Brain pericyte (primary cell): ENCODE measurements at regions not wholly inside any gene's neighbourhood (a gene's known extent, or its start where the extent isn't known, plus 50 kb on each side); places are given as distances from the start of the nearest gene placed in this dataset.

Experiments
- DNase-seq: peaks from one replicate; pipeline ENCODE4 v3.0.0-alpha.2; 2012; ENCODE audit warnings: low read depth, low spot score

DNA sequence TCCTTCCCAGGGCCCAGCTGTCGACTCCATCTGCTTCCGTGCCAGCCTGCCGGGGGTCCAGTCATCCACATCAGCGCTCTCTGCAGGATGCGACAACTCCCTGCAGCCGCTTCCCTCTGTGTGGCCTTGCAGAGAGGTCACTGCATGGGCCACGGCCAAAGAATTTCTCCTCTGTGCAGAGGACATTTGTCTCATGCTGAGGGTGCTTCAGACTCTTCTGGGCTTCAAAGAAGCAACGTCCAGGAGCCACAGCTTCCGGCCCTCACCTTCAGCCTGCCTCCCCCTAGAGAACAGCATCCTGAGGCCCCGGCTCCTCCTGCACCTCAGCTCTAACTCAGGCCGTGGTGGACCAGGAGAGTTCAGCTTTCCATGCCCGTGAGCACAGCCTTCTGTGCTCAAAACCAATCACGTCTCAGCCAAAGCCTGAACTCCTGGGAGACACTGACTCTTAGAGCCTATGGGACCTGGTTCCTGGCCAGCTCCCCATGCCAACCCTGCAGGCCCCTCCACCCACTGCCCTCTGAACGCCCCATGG is 258.9 kb downstream of the BRD1 start:
- DNase-seq = no peak

DNA sequence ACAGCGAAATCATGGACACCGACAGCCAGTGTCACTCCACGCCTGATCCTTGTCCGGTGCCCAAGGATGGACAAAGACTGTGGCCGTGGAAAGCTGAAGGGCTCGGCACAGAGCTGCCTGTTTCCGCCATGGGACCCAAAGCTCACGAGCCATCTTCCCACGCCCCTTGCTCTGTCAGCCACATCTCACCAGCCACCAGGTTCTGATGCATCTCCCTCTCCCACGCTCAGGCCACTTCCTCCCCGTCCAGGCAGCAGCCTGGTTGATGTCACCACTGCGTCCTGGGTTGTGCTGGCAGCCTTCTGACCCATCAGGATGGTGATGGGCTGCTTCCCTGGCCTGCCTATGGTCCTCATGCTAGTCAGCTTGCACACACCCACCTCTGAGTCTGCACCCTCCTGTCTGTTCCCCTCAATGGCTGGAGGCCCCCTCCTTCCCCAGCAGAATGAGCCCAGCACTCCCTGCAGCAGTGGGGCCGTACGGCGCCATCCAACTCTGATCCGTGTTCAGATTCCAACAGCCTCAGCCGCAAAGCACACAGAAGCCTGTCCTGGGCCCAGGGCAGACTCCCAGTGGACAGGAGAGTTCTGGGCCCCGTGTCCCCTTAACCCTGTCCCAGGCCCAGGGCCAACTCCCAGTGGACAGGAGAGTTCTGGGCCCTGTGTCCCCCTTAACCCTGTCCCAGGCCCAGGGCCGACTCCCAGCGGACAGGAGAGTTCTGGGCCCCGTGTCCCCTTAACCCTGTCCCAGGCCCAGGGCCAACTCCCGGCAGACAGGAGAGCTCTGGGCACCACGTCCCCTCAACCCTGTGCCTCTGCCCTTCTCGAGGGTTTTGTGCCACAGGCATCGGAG is 259.5 kb downstream of the BRD1 start:
- no peak for DNase-seq

DNA sequence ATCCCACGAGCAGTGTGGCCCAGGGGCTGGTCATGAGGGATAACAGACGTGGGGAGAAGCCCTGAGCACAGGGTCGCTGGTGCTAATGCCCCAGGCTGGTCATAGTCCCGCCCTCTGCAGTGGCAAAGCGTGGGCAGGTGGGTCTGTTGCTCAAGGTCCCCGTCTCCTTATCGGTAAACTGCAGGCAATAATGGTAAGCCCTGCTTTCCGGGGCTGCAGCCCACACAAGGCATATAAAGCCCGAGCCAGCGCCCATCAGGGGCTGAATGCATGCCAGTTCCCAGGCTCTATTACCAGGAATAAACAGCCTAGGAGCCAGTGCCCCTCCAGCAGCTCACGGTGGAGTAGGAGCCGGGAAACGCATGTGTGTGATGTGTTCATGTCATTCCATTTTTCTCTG is 261.0 kb downstream of the BRD1 start:
- DNase-seq = no peak

DNA sequence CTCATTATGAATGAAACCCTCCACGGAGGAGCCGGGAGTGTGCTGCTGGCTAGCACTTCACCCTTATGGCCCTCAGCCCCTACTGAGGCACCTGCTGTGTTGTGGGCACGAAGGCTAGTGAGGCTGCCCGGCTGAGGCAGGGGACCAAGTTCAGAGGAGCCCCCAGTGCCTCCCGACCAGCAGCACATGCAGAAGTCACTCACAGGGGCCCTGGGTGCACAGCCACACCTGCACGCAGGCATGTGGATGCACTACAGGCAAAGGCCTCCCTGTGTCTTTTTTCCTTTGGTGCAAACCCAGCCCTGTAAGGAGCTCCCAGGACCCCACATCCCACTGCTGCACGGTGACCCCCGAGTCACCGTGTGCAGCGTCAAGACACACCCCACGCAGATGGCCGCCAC is 261.5 kb downstream of the BRD1 start:
- DNase-seq = no peak

DNA sequence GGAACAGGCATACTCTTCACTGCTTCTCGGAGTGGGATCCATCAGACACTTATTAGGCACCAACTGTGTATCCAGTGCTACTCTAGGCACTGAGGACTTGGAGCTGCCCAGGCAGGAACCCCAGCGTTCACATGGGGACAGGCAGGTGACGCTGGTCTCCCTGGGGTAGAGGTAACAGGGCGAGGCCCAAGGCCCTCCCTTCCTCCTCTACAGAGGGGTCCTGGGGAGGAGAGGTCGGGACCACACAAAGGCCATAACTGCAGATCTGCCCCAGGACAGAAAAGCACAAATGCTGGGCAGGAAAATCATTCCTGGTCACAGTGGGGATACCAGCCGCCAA is 262.2 kb downstream of the BRD1 start:
- DNase-seq = no peak

DNA sequence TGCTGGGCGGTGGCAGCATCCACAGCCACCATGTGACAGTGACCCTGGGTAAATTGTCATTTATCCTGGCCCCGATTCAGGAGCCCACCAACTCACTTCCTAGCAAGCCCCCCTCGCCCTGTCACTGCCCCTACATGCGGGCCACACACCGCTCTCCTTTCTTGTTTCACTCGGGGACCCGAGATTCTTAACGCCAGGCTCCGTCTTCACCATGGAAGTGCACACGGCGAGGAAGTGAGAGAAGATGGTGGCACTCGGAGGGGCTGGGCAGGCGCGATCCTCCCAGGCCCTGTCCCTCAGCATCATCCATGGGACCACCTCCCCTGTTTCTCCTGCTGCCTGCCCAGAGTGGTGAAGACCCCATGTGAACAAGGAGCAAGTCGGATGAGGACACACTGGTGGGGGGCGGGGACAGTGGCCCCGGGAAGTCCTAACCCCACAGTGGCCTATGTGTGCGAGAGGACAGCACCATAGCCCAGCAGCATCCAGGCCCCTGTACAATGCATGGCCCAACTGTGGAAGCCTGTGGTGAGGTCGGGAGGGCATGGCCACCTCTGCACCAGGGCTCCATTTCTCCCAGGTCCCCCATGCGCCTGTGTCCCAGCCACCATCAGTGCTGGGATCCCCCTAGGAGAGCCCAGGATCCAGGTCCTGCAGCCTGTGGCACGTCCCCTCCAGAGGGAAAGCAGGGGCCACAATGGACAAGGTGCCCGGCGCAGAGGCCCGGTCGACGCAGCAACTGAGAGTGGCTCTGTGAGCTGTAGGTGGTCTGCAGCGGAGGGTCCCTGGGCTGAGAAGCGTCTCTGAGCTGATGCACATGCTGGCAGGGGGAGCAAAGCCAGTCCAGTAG is 262.8 kb downstream of the BRD1 start:
- no peak for DNase-seq

DNA sequence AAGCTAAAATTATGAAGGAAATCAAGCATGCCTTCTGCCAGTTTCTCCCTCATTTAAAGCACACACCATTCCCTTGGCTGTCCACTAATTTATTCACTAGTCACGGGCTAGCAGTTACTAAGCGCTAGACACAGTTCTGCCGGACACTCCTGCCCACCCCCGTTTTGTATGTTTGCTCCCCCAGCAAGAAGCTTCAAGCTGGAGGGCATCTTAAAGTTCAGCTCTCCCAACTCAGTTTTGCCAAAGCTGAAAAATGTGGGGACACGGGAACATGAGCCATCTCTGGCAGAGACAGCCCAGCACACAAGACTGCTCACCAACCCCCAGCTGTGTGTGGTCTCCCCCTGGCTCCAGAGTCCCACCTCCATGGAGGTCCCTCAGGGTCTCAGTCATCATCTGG is 263.6 kb downstream of the BRD1 start:
- DNase-seq = no peak

DNA sequence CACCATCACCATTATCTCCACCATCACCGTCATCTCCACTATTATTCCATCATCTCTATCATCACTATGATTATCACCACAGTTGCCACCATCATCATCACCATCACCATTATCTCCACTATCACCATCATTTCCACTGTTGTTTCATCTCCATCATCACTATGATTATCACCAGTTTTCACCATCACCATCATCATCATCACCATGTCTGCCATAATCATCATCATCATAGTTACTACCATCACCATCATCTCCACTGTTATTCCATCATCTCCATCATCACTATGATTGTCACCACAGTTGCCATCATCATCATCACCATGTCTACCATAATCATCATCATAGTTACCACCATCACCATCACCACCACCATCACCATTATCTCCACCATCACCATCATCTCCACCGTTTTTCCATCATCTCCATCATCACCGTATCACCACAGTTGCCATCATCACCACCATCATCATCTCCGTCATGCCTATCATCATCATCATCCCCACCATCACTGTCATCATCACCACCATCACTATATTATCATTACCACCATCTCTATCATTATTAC is 264.9 kb downstream of the BRD1 start:
- no peak for DNase-seq

DNA sequence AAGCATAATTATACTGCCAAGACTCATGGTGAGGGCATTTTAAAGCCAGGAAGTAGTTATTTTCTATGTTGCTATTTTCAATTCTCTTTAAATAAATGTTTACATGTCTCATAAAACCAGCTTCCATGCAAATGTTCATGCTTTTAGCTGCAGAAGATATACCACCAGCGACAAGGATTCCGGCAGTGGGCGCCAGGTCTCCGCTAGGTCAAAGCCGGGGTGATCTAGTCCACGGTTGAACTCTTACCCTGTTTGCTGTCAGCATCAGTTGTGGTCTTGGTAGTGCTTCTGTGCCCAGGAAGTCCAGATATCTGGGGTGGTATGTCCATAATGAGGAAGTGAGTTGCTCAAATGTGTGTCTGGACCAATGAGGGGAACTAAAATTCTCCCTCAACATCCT is 265.7 kb downstream of the BRD1 start:
- DNase-seq = no peak

DNA sequence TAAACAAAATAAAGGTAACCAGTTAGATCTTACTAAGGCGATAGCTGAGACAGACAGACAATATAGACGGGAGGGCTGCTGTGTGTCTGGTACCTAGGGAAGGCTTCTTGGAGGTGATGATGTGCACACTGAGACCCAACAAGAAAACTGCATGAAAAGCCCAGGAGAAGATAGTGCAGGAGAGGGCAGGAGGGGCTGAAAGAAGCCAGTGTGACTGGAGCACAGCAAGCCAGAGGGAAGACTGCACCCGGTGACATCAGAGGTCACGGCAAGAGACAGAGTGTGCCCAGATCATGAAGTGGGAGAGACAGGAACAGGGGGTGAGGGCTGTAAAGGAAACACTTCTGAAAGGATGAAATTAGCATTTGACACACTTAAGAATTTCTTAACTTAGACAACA is 266.3 kb downstream of the BRD1 start:
- no peak for DNase-seq

DNA sequence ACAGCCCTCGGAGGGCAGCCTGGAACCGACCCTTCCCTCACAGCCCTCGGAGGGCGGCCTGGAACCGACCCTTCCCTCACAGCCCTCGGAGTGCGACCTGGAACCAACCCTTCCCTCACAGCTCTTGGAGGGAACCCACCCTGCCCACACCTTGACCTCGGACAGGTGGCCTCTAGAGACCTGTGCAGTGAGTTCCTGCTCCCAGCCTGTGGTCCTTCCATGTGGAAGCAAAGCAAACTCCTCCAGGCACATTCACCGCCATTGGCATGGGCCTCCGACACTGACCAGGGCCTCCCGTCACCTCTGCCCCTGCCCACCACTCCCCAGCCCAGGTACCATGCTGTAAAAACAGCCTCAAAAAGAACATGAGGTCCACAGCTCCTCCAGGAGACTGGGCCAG is 272.1 kb downstream of the BRD1 start:
- no peak for DNase-seq

DNA sequence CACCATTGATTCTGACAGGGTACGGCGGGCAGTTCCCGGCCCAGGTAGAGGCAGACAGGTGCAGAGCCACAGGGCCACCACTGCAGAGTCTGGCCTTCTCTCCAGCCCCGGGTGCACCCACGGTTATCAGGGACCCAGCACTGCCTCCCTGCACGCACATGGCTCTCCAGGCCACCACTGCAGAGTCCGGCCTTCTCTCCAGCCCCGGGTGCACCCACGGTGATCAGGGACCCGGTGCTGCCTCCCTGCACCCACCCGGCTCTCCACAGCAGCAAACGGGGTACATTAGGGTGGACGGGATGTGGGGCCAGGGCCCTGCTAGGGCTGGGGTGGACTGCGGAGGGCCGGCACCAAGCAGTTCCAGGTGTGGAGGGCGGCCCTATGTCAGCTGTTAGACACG is 272.9 kb downstream of the BRD1 start:
- DNase-seq = no peak

DNA sequence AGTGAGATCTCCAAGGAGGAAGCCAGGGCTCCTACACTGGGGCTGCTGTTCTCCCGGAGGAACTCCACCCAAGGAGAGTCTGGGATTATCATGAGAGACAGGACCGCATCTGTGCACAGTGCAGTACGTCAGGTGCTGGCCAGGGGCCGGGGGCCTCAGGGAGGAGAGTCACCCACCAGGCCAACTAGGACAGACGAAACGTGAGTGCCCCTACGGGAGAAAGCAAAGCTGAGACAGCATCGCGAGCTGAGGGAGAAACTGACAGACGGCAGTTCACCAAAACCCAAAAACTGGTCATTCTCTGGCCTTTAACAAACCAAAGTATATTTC is 273.4 kb downstream of the BRD1 start:
- no peak for DNase-seq

DNA sequence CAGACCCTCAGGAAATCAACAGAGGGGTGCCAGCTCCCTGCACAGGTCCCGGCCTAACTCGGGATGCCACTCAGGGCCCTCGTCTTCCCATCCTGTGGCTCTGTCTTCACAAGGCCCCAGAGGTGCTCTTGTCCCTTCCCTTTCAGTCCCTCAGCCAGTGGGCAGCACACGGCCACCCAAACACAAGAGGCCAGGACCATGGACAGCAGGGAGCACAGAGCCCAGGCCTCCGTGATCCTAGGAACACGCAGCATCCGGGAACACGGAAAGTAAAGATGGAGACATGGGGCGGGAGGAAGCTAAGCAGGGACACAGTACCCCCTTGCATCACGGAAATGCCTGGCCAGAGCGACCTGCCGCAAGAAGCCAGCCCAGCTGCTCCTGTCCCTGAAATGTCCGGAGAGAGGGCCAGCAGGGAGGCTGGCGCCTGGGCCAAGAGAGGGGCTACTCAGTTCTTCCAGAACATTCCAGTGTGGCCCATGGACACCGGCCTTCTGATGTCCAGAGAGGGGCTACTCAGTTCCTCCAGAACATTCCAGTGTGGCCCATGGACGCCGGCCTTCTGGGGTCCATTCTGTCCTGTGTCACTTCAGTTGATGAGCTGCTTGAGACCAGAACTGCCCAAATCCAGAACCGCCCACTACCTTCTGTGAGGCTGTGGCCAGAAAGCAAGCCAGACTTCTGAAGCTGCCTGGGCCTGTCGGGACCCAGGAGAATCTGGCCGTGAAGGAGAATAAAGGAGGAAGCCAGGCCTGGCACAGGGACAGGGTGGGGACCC is 274.0 kb downstream of the BRD1 start:
- DNase-seq = no peak

DNA sequence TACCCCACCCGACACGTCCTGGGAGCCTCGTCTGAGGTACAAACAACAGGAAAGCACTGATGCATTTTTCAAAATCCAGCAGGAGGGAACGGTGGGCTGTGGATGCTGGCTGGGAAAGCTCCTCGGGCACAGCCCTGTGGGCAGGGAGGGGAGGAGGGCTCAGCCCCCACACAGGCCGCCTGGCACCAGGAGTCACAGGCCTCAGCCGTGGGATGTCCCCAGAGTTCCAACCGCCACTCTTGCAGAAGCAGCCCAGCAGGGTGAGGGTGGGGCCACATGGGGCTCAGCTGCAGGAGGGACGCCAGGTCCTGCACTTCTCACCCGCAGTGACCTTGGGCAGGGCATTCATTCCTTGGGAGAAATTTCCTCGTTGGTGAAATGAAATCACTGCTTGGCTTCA is 274.6 kb downstream of the BRD1 start:
- DNase-seq = no peak

DNA sequence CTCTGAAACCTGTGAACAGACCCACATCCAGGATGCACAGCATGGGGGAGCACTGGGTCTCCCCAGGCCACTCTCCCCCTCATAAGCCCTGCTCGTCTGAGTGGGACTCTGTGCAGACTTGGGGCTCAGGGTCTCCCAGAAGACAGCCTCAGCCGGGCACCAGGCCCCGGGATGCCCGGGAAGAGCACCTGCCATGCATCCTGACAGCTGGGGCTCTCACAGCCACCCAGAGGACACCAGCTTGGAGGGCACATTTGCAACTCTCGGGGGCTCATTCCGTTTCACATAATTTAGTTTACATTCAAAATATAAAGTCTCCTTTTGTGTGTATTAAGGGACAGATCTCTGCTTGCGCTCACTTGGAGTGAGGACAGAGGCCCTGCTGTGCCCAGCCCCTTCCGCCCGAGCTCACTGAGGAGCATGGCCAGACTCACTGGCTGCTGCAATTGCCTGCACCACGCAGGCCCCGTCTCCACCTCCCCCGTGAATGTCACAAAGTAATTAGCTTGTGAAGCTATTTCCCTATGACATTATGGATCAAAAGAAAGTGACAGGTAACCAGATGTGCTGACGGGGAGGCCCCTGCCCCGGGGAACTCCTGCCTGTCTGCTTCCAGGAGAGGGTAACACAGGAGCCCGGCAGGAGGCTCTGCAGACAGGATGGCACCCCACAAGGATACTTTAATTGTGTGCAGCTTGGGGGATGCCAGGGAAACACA is 275.6 kb downstream of the BRD1 start:
- no peak for DNase-seq

DNA sequence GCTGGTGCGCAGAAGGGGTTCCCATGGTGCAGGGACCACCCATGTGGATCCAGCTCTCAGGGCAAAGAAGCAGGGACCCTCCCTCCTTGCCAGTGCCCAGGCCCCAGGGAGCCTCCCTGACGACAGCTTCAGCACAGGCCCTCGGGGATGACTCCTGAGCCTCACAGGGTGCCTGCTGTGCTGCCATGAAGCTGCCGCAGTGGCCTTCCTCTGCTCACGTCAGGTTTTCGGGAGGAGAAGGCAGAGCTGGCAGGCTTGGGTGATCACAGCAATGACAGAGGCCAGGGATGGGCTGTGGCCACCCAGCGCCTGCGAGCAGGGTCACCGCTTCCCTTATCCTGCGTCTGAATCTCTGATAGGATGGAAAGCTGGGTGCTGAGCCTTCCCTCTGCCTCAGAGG is 276.2 kb downstream of the BRD1 start:
- DNase-seq = no peak

DNA sequence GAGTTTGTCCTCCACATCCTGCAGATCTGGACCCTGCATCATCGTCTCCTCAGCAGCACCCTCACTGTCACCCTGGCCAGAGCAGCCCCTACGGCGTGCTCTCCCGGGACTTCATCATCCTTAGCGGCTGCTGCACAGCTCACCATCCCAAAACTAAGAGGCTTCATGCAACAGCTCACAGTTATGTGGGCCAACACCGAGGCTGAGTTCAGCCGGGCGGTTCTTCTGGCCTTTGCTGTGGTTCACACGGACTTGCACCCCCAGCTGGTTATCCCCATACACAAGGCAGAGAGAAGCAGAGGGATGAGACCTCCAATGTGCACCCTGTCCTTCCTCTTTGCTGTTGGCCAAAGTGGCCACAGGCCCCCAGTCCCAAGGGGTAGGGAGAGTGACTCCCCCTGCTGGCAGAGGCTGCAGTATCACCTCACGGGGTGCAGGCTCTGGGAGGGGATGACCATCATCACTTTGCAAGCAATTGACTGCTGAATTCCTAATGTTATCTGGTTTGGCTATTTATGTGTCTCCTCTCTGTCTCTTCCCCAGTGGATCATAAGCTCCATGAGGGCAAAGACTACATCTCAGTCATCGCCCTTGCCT is 276.8 kb downstream of the BRD1 start:
- no peak for DNase-seq

DNA sequence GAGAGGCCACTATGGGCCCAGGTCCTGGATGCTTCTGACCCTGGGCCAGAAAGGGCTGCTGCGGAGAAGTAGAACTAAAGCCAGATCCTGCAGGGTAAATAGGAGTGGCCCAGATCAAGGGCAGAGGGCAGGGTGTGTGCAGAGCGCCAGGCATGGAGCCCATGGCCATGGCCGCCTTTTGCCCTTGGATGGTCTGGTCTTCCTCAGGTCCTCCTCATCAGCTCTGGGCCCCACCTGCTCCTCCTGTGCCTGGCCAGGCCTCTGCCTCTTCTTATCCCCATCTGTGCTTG is 277.6 kb downstream of the BRD1 start:
- DNase-seq = no peak

DNA sequence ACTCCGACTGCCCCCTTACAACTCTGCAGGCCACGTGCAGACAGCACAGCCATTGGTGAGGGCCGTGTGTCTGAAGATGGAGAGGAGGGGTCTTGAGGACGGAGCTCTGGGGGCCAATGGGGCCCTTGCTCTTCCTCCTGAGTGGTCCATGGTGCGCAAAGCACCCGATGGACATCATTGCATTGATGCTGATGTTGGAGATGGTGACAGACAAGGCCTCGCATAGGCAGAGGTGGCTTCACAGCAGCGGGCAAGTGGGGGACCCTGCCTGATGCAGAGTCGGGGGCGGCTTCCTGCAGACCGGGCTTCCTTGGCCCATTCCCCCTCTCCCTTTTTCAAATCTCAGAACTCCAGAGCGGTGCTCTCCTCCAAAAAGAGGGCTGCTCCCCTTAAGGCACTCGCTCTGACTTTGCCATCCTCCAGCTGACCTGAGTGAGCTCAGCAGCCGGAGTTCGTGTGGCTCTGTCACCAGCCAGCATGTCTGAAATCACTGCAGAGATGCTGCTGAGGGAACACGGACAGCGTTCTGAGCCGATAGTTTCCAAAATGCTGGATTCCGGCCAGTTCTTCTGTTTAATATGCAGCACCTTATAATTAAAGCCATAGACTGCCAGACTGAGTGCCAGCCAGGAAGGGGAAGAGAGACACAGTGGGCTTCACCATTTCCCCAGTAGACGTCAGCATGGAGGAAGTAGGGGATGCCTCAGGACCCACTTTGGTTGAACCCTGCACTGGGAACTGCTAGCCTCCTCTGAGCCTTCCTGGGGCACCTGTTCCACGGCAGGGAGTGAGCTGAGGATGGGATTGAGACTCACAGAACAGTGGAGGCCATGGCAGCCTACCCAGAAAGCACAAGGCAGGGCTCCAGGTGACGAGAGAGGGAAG is 278.2 kb downstream of the BRD1 start:
- DNase-seq = no peak
